Activated CD8-positive, alpha-beta T cell treated with anti-CD3 and anti-CD28 coated beads, Interleukin-2, amount 10 ng/mL, durations not matched to agents 7 days and 5 days (primary cell): ENCODE measurements at regions not wholly inside any gene's neighbourhood (a gene's known extent, or its start where the extent isn't known, plus 50 kb on each side); places are given as distances from the start of the nearest gene placed in this dataset.
A peak's percentile ranks its signal among the peaks of the same experiment; 100 is the strongest.

Source experiments
- ATAC-seq: fragments of 150-1000 bp; cut with Tn5 transposase; one replicate; pipeline ENCODE4 v1.10.0; 2021; ENCODE audit warnings: moderate library complexity
- CTCF ChIA-PET: fragments of 350-600 bp; sonication (Branson Sonifier 250); formaldehyde crosslinking; loops from one replicate; lab custom pipeline; 2021; ENCODE audit warnings: antibody characterized with exemption; lab: Charles Lee
- POLR2A ChIA-PET: fragments of 350-600 bp; sonication (Branson Sonifier 250); formaldehyde crosslinking; loops from one replicate; lab custom pipeline; 2021; ENCODE audit warnings: antibody characterized with exemption; lab: Charles Lee
- DNase-seq: peaks from one replicate; pipeline ENCODE4 v3.0.0-alpha.2; 2020
- H3K27ac Mint-ChIP-seq: one replicate; pipeline ENCODE4 v1.8.0; 2021; ENCODE audit warnings: mild to moderate bottlenecking, mixed read lengths
- H3K27me3 Mint-ChIP-seq: one replicate; pipeline ENCODE4 v1.8.0; 2021; ENCODE audit warnings: low read depth, mixed read lengths
- H3K36me3 Mint-ChIP-seq: one replicate; pipeline ENCODE4 v1.8.0; 2021; ENCODE audit warnings: low read depth, mixed read lengths
- H3K4me1 Mint-ChIP-seq: one replicate; pipeline ENCODE4 v1.8.0; 2021; ENCODE audit warnings: low read depth, mixed read lengths
- H3K4me3 Mint-ChIP-seq: one replicate; pipeline ENCODE4 v1.8.0; 2021; ENCODE audit warnings: mild to moderate bottlenecking, mixed read lengths
- H3K9me3 Mint-ChIP-seq: one replicate; pipeline ENCODE4 v1.8.0; 2022; ENCODE audit warnings: mixed read lengths; ENCODE audit not compliant: insufficient read depth

DNA sequence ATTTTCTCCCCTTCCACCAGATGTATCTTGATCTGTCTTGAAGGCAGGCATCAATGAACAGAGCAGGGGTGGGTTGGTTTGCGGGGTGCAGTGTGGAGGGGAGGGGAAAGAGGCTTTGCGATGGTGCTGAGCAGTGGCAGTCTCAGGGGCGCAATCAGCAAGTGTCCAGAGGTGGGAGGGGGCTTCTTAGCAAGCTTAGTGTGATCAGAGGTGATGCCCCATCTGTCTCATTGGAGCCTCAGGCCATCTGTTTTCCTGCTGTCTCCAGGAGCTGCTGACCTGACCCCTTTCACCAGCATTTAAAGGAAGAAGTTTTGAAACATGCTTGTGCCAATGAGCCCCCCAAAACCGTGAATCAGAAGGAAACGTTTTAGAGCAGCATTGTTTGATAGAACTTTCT is 187.7 kb upstream of the LHX5 start:
- ATAC-seq, result no peak
- H3K9me3 Mint-ChIP-seq, result no peaks in the 10 kb centered on the region
- no peak overlapping the region for H3K27ac Mint-ChIP-seq
- ChIA-PET POLR2A (no interaction called here), CTCF (no interaction called here)
- H3K27me3 Mint-ChIP-seq, result no peaks in the 10 kb centered on the region
- H3K36me3 Mint-ChIP-seq, result no peaks in the 10 kb centered on the region
- DNase-seq, result no peak
- no peak overlapping the region for H3K4me3 Mint-ChIP-seq
- H3K4me1 Mint-ChIP-seq, result no peaks in the 10 kb centered on the region

DNA sequence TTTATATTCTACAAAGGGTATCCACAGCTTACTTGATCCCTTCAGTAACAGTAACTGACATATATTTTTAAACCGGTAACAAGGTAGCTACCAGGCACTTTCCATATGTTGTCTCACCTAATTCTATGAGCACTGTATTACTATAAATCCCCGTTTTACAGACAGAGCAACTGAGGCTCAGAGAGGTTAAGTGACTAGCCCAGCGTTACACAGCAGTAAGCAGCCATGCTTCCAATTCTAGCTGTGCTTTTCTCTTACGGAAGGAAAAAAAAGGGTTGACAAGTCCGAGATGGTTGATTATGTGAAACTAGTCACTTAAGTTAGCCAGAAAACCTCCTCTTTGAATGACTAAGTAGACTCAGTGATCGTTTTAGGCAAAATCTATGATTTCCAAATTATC is 187.3 kb upstream of the LHX5 start:
- Mint-ChIP-seq H3K36me3 (no peaks in the 10 kb centered on the region), H3K27ac (no peak overlapping the region), H3K9me3 (peaks cover under 1% of the 10 kb centered on the region), H3K4me1 (no peaks in the 10 kb centered on the region), H3K4me3 (no peak overlapping the region), H3K27me3 (no peaks in the 10 kb centered on the region)
- no peak for ATAC-seq
- DNase-seq, result no peak
- ChIA-PET CTCF (no interaction called here), POLR2A (no interaction called here)

DNA sequence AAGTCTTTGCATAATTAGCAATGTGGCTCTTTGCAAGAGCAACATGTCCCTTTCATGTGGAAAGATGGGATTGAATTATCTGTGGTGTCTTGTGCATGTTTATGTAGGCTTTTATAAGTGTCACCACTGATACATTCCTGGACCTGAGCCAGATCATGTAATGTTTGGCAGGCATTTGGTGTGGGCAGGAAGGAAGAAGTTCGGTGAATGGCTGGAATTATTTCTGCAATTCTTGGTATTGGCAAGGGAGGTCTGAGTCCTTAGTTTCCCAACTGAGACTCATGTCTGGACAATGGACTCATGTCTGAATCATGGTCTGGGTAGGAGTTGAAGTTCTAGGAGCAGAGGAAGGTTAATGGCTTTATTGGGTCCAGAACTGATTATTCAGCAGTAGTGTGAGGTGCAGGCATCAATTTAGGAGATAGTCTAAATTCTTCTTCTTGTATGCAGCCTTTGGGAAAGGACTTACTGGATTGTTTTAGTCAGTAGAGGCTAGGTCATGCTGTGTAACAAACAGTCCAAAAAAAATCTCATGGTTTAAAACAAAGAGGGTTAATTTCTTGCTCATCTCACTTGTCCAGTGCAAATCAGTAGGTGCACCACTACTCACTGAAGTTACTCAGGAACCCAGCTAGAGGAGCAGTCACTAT is 186.5 kb upstream of the LHX5 start:
- no peak overlapping the region for H3K27ac Mint-ChIP-seq
- ChIA-PET POLR2A (no interaction called here), CTCF (no interaction called here)
- H3K9me3 Mint-ChIP-seq, result peaks cover 4% of the 10 kb centered on the region
- no peaks in the 10 kb centered on the region for H3K4me1 Mint-ChIP-seq
- H3K4me3 Mint-ChIP-seq, result no peak overlapping the region
- H3K36me3 Mint-ChIP-seq, result no peaks in the 10 kb centered on the region
- no peak for DNase-seq
- no peaks in the 10 kb centered on the region for H3K27me3 Mint-ChIP-seq
- ATAC-seq, result no peak

DNA sequence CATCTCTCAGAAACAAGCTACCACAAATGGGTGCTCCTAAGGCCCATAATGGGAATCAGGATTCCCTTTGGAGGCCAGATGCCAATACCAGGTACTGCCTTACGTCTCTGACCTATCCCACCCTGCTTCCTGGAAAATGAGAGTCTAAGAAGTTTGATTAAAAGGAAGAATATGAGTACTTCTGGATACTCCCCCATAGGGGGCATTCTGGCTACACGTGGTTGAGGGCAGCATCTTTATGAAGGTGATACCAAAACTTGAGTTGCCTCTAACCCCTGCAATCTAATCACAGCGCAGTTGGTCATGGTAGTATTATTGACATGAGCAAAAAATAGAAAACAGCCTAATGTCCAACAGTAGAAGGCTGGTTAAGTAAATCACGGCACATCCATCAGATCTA is 184.2 kb upstream of the LHX5 start:
- H3K27me3 Mint-ChIP-seq, result no peaks in the 10 kb centered on the region
- H3K27ac Mint-ChIP-seq, result no peak overlapping the region
- H3K4me1 Mint-ChIP-seq, result no peaks in the 10 kb centered on the region
- no peak for DNase-seq
- no peak for ATAC-seq
- POLR2A ChIA-PET, result no interaction called here
- CTCF ChIA-PET, result no interaction called here
- H3K36me3 Mint-ChIP-seq, result no peaks in the 10 kb centered on the region
- H3K4me3 Mint-ChIP-seq, result no peak overlapping the region
- H3K9me3 Mint-ChIP-seq, result peaks cover 4% of the 10 kb centered on the region

DNA sequence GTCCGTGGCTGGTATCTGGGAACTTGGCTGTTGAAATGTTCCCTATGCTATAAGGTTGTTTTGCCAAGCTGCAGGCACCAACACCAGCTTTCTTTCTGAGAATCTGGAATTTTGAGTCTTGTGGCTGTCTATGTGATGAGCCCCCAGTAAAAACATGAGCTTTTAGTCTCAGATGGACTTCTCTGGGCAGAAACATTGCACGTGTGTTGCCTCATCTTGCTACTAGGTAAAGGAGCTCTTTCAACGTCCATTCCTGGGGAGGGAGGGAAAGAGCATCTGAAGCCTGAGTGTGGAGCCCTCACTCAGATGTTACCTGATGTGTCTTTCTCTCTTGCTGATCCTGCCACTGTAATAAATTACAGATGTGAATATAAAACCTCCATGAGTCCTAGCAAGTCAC is 183.8 kb upstream of the LHX5 start:
- Mint-ChIP-seq H3K9me3 (peaks cover 4% of the 10 kb centered on the region), H3K4me3 (no peak overlapping the region), H3K4me1 (no peaks in the 10 kb centered on the region), H3K27ac (no peak overlapping the region), H3K27me3 (no peaks in the 10 kb centered on the region), H3K36me3 (no peaks in the 10 kb centered on the region)
- CTCF ChIA-PET, result no interaction called here
- no peak for ATAC-seq
- POLR2A ChIA-PET, result no interaction called here
- no peak for DNase-seq

DNA sequence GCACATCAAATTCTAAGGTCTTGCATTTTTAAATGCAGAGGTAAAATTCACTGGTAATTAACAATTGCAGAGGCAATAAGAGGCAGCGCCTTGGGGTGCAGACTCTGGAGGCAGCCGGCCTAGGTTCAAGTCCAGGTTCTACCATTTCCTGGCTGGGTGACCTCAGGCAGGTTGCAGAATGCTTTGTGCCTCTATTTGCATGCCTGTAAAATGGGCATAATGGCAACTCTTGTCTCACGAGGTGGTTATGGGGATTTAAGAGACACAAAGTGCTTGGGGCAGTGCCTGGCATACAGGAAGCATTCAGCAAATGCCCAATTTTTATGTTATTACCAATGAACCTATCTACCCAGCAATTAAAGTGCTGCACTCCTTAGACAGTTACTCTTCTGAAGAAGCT is 180.0 kb upstream of the LHX5 start:
- Mint-ChIP-seq H3K4me1 (no peaks in the 10 kb centered on the region), H3K27ac (no peak overlapping the region), H3K27me3 (peaks cover 9% of the 10 kb centered on the region), H3K9me3 (peaks cover 4% of the 10 kb centered on the region), H3K36me3 (no peaks in the 10 kb centered on the region), H3K4me3 (no peak overlapping the region)
- ATAC-seq (no peak), DNase-seq (no peak)
- CTCF ChIA-PET, result no interaction called here
- POLR2A ChIA-PET, result no interaction called here

DNA sequence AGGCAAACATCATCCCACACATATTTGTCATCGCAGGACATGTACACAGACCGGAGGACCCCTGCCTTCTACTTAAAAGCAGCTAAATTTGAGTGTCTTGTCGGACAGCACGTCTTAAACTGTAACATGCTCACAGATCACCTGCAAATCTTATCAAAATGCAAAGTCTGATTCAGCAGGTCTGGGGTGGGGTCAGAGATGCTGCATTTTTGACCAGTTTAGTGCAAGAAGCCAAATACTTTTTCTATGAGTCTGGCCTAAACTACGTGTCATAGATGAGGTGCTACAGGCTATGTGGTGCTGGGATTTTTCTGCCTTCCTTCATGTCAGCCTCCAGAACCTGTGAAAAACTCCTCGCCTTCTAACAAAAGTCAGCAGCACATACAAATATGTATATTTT is 178.8 kb upstream of the LHX5 start:
- ChIA-PET POLR2A (no interaction called here), CTCF (no interaction called here)
- ATAC-seq (no peak), DNase-seq (no peak)
- peaks cover 9% of the 10 kb centered on the region for H3K27me3 Mint-ChIP-seq
- no peak overlapping the region for H3K27ac Mint-ChIP-seq
- H3K4me3 Mint-ChIP-seq, result no peak overlapping the region
- H3K4me1 Mint-ChIP-seq, result no peaks in the 10 kb centered on the region
- peaks cover 4% of the 10 kb centered on the region for H3K9me3 Mint-ChIP-seq
- H3K36me3 Mint-ChIP-seq, result no peaks in the 10 kb centered on the region

DNA sequence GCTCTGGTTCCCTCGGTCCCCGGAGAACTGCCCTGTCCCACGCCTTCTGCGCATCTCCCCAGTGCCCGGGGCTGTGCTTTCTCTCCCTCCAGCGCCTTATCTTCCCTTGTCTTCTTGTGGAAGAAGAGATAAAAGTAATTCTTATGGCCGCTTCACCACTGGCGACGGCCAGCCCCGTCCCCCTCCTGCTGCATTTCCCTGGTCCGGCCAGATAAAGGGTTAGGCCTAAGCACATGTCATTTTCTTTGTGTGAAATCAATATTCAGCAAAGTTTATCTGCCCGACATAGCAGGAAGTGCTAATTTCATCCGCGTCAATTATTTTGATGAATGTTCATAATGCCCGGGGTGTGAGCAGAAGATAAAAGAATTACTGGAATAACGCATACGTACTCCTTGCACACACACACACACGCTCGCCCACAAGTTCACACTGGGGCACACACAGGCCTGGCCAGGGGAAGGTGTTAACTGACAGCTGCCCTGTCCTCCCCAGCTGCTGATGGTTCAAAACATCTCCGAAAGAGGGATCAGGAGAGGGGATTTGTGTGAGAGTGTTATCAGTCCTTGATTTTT is 177.7 kb upstream of the LHX5 start:
- no peak for ATAC-seq
- no peak for DNase-seq
- CTCF ChIA-PET, result no interaction called here
- Mint-ChIP-seq H3K4me3 (no peak overlapping the region), H3K27me3 (peaks cover 12% of the 10 kb centered on the region), H3K36me3 (no peaks in the 10 kb centered on the region), H3K27ac (no peak overlapping the region), H3K9me3 (peaks cover 4% of the 10 kb centered on the region), H3K4me1 (no peaks in the 10 kb centered on the region)
- POLR2A ChIA-PET, result no interaction called here

DNA sequence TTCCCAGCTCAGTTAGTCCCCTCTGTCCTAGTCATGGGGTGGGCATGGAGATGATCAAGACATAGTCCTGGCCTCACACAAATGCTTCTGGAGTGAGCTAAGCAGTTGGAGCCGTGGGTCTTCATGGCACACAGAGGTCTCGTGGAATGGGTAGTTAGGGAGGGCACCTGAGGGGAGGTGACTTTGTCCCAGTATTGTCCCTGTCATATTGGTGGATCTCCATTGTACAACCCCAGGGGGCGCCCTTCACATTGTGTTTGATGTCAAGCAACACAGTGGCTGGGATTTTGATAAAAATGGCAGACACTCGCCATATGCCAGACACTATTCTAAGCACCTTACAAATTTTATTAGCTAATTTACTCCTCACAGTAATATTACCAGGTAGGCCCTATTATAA is 175.4 kb upstream of the LHX5 start:
- Mint-ChIP-seq H3K4me3 (no peak overlapping the region), H3K36me3 (no peaks in the 10 kb centered on the region), H3K27me3 (peaks cover 12% of the 10 kb centered on the region), H3K27ac (no peak overlapping the region), H3K9me3 (no peaks in the 10 kb centered on the region), H3K4me1 (no peaks in the 10 kb centered on the region)
- POLR2A ChIA-PET, result no interaction called here
- ATAC-seq (no peak), DNase-seq (peak; percentile 21)
- CTCF ChIA-PET, result no interaction called here

DNA sequence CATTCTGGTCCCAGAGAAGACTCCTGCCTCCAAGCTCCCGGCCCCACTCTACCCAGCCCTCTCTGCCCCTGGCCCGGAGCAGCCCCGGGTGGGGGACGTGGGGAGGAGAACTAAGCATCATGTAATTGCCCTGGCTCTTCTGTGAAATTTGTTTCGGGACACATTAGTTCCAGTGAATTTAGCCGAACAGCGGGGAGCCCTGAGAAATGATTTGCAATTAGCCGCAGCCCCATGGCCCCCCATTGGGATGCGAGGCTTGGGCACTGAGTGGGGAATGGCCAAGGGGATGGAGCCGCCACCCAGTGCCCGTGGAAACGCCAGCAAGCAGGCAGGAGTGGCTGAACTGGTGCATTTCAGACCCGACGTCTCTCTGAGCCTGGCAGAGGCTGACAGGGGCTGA is 173.9 kb upstream of the LHX5 start:
- ChIA-PET CTCF (no interaction called here), POLR2A (no interaction called here)
- no peak for ATAC-seq
- Mint-ChIP-seq H3K4me1 (no peaks in the 10 kb centered on the region), H3K27me3 (peaks cover 20% of the 10 kb centered on the region), H3K4me3 (no peak overlapping the region), H3K27ac (no peak overlapping the region), H3K36me3 (no peaks in the 10 kb centered on the region), H3K9me3 (no peaks in the 10 kb centered on the region)
- no peak for DNase-seq

DNA sequence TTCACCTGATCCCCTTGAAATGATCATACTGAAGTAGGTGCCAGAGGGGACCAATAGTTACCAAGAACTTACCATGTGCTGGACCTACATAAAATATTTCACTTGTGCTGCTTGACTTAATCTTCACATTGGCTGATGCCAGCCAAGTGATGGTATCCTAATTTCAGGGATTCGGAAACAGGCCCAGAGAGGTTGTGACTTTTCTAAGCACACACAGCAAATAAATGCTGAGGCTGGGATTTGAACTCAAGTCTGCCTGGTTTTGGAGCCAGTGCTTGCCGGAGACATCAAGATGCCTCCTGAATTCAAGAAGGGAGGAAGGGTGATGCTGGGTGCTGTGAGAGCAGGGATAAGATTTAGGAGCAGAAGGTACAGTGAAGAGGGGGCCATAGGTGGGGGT is 173.5 kb upstream of the LHX5 start:
- POLR2A ChIA-PET, result no interaction called here
- Mint-ChIP-seq H3K4me3 (no peak overlapping the region), H3K9me3 (no peaks in the 10 kb centered on the region), H3K4me1 (no peaks in the 10 kb centered on the region), H3K27me3 (peaks cover 18% of the 10 kb centered on the region), H3K27ac (no peak overlapping the region), H3K36me3 (no peaks in the 10 kb centered on the region)
- ATAC-seq (no peak), DNase-seq (no peak)
- CTCF ChIA-PET, result no interaction called here

DNA sequence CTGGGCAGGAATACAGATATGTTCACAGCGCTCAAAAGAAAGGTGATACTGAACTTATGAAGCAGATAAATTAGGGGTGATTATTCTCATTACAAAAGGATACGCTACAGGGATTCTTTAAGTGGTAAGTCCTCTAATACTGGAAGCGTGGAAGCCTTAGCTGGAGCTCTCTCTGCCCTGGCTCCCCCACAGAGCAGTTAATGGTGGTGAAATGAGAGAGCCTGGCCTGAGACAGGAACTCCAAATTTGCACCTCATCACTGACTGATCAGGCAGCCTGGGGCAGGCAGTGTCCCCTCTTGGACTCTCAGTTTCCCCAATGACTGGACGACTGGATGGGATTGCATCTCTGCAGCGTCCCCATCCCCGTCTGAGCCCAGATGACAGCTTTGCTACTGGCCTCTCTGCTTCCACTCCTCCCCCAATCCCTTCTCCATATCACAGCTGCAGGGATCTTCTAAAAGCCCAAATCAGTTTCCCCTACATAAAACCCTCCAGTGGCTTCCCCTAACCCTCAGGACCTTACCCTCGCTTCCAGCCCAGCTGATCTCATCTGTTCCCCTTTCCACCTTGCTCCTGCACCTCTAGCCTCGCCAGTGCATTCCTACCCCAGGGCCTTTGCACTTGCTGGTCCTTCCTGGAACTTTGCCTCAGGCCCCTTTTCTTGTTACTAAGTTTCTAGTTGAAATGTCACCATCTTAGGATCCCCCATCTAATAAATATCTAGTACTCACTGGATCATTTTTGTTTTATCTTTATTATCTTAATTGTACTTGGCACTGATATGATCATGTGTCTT is 171.7 kb upstream of the LHX5 start:
- peaks cover 21% of the 10 kb centered on the region for H3K27me3 Mint-ChIP-seq
- CTCF ChIA-PET, result no interaction called here
- no peaks in the 10 kb centered on the region for H3K4me1 Mint-ChIP-seq
- POLR2A ChIA-PET, result no interaction called here
- ATAC-seq (no peak), DNase-seq (no peak)
- no peaks in the 10 kb centered on the region for H3K36me3 Mint-ChIP-seq
- no peaks in the 10 kb centered on the region for H3K9me3 Mint-ChIP-seq
- H3K4me3 Mint-ChIP-seq, result no peak overlapping the region
- no peak overlapping the region for H3K27ac Mint-ChIP-seq
